HCT116 (cell line): ENCODE measurements at regions not wholly inside any gene's neighbourhood (a gene's known extent, or its start where the extent isn't known, plus 50 kb on each side); places are given as distances from the start of the nearest gene placed in this dataset.

Experiments used
- ATAC-seq: fragments of 200-7000 bp; cut with Tn5 transposase; 2 replicates; pipeline ENCODE4 v1.9.1; 2020; ENCODE audit warnings: mild to moderate bottlenecking, moderate library complexity
- BruUV-seq: library from RNA; stranded (reverse); fragments of 400-500 nt; replicated peaks from 2 replicates; lab custom pipeline; 2021; lab: Mats Ljungman, UMichigan
- CTCF ChIA-PET: fragments of 300-600 bp; sonication (Branson Sonifier 250); formaldehyde crosslinking; loops from one replicate; lab custom pipeline; 2021; ENCODE audit warnings: antibody characterized with exemption; lab: Charles Lee
- POLR2A ChIA-PET: fragments of 300-600, 350-600 bp; sonication (Branson Sonifier 250); formaldehyde crosslinking; loops from one replicate; lab custom pipeline; 2021; ENCODE audit warnings: antibody characterized with exemption; lab: Charles Lee
- RAD21 ChIA-PET, 2 experiments: fragments of 300-600 bp; sonication (Branson Sonifier 250); formaldehyde crosslinking; loops; one replicate each; lab custom pipeline; 2023; ENCODE audit warnings: low total read pairs in 2 of 2; ENCODE audit not compliant: uncharacterized antibody in 2 of 2, unreplicated experiment in 2 of 2, low non-redundant PET in 1 of 2; lab: Charles Lee
- DNase-seq: peaks from one replicate; pipeline ENCODE4 v3.0.0-alpha.2; 2010; ENCODE audit warnings: low read depth, low spot score
- H2AFZ ChIP-seq: fragments of 200-600 bp; shearing (Covaris generic), sonication (generic); 2 replicates; pipeline ENCODE4 v1.6.1; 2017; ENCODE audit warnings: low read depth, mixed run types, mixed read lengths, antibody characterized with exemption, low read length; ENCODE audit not compliant: poor library complexity, severe bottlenecking
- H3K27ac ChIP-seq: 2 replicates; pipeline ENCODE4 v1.5.1; 2012; ENCODE audit warnings: low read depth, low read length
- H3K27me3 ChIP-seq: fragments of 200-600 bp; sonication (generic); 2 replicates; pipeline ENCODE4 v1.6.1; 2016; ENCODE audit warnings: mixed run types, low read length, mixed read lengths; ENCODE audit not compliant: insufficient read depth
- H3K36me3 ChIP-seq, 2 experiments: fragments of 200-500 bp in 1 of 2; fragments of 200-600 bp in 1 of 2; sonication (Bioruptor generic) in 1 of 2; sonication (generic) in 1 of 2; 2 replicates each; pipeline versions ENCODE4 v1.5.1 to v1.6.1; 2014 to 2016; ENCODE audit warnings: low read length in 2 of 2, inconsistent platforms in 1 of 2, mixed read lengths in 1 of 2, mixed run types in 1 of 2; ENCODE audit not compliant: insufficient read depth in 2 of 2, control insufficient read depth in 1 of 2
- H3K4me1 ChIP-seq, 2 experiments: fragments of 200-600 bp in 1 of 2; sonication (generic) in 1 of 2; 2 replicates each; pipeline versions ENCODE4 v1.5.1 to v1.6.1; 2012 to 2017; ENCODE audit warnings: low read length in 2 of 2, inconsistent platforms in 1 of 2, mild to moderate bottlenecking in 1 of 2, mixed read lengths in 1 of 2, mixed run types in 1 of 2, moderate library complexity in 1 of 2; ENCODE audit not compliant: insufficient read depth in 2 of 2, control insufficient read depth in 1 of 2
- H3K4me2 ChIP-seq: fragments of 200-600 bp; sonication (generic); 2 replicates; pipeline ENCODE4 v1.6.1; 2017; ENCODE audit warnings: mixed run types, low read length, mixed read lengths
- H3K4me3 ChIP-seq, 2 experiments: fragments of 200-600 bp in 1 of 2; sonication (generic) in 1 of 2; replicated peaks in 1 of 2; 2 replicates each; pipeline ENCODE4 v1.5.1; 2011 to 2016; ENCODE audit warnings: low read length in 2 of 2, control low read depth in 1 of 2, low read depth in 1 of 2, mild to moderate bottlenecking in 1 of 2, mixed read lengths in 1 of 2, mixed run types in 1 of 2
- H3K79me2 ChIP-seq: fragments of 200-600 bp; sonication (generic); 2 replicates; pipeline ENCODE4 v1.6.1; 2017; ENCODE audit warnings: mild to moderate bottlenecking, mixed run types, low read length, moderate library complexity, mixed read lengths; ENCODE audit not compliant: insufficient read depth
- H3K9ac ChIP-seq: fragments of 200-600 bp; sonication (generic); 2 replicates; pipeline ENCODE4 v1.6.1; 2016; ENCODE audit warnings: low read length, mixed read lengths
- H3K9me2 ChIP-seq: fragments of 200-600 bp; sonication (generic), shearing (Covaris generic); 2 replicates; pipeline ENCODE4 v1.6.1; 2017; ENCODE audit warnings: mixed run types, mild to moderate bottlenecking, moderate library complexity; ENCODE audit not compliant: insufficient read depth
- H3K9me3 ChIP-seq, 2 experiments: fragments of 200-500 bp in 1 of 2; fragments of 200-600 bp in 1 of 2; sonication (Bioruptor generic) in 1 of 2; sonication (generic) in 1 of 2; 2 replicates each; pipeline ENCODE4 v1.6.1; 2014 to 2017; ENCODE audit warnings: low read length in 2 of 2, mixed read lengths in 2 of 2, inconsistent platforms in 1 of 2, low read depth in 1 of 2, mild to moderate bottlenecking in 1 of 2, mixed run types in 1 of 2, moderate library complexity in 1 of 2; ENCODE audit not compliant: control insufficient read depth in 1 of 2, insufficient read depth in 1 of 2
- H4K20me1 ChIP-seq: fragments of 200-600 bp; sonication (generic), shearing (Covaris generic); 2 replicates; pipeline ENCODE4 v1.6.1; 2017; ENCODE audit warnings: mixed run types, mild to moderate bottlenecking, moderate library complexity; ENCODE audit not compliant: insufficient read depth
- EZH2 ChIP-seq: fragments of 200-600 bp; sonication (generic); IDR thresholded peaks from 2 replicates; pipeline ENCODE4 v1.6.1; 2017; ENCODE audit warnings: antibody characterized with exemption, mixed run types
- EZH2phosphoT487 ChIP-seq: fragments of 200-600 bp; IDR thresholded peaks from 2 replicates; pipeline ENCODE4 v1.6.1; 2018; ENCODE audit warnings: antibody characterized with exemption, borderline replicate concordance
- FOSL1 ChIP-seq: IDR thresholded peaks from 2 replicates; pipeline ENCODE4 v1.6.1; 2012; ENCODE audit warnings: low read depth
- JUND ChIP-seq: IDR thresholded peaks from 2 replicates; pipeline ENCODE4 v1.6.1; 2012
- POLR2A ChIP-seq: IDR thresholded peaks from 2 replicates; pipeline ENCODE4 v1.7.0; 2011; ENCODE audit warnings: borderline replicate concordance; ENCODE audit not compliant: insufficient read depth, insufficient read length; ENCODE audit errors: extremely low read depth
- SP1 ChIP-seq: IDR thresholded peaks from 2 replicates; pipeline ENCODE4 v1.6.1; 2012; ENCODE audit warnings: low read depth
- SRF ChIP-seq: IDR thresholded peaks from 2 replicates; pipeline ENCODE4 v1.6.1; 2012; ENCODE audit warnings: low read depth
- TCF7L2 ChIP-seq: IDR thresholded peaks from 2 replicates; pipeline ENCODE4 v1.7.0; 2011; ENCODE audit warnings: borderline replicate concordance, inconsistent platforms; ENCODE audit not compliant: insufficient read depth, insufficient read length; ENCODE audit errors: extremely low read depth
- ZFX ChIP-seq: fragments of 450-650 bp; IDR thresholded peaks from 2 replicates; pipeline ENCODE4 v1.6.1; 2017
- ZNF274 ChIP-seq: fragments of 200-500 bp; sonication (Bioruptor generic); IDR thresholded peaks from 2 replicates; pipeline ENCODE4 v1.6.1; 2014; ENCODE audit warnings: mild to moderate bottlenecking, low read depth, low read length, inconsistent platforms
- intact Hi-C: fragments of 100-400 bp; cut with micrococcal nuclease; formaldehyde crosslinking; loops from 2 replicates; pipeline ENCODE4 v1.10.0; 2022
- TF ChIP-seq, protein P1 (sequence below), 3 experiments: fragments of 200-600 bp in 1 of 3; sonication (generic) in 1 of 3; IDR thresholded peaks in 2 of 3; conservative IDR thresholded peaks in 1 of 3; 2 replicates each; pipeline ENCODE4 v1.5.1; 2012 to 2017; ENCODE audit warnings: low read depth in 2 of 3, low read length in 2 of 3, antibody characterized with exemption in 1 of 3, borderline replicate concordance in 1 of 3, control low read depth in 1 of 3, mild to moderate bottlenecking in 1 of 3, mixed read lengths in 1 of 3, mixed run types in 1 of 3, moderate library complexity in 1 of 3; ENCODE audit not compliant: insufficient read depth in 1 of 3
- TF ChIP-seq, protein P2 (sequence below): IDR thresholded peaks from 2 replicates; pipeline ENCODE4 v1.6.1; 2012
- TF ChIP-seq, protein P3 (sequence below): IDR thresholded peaks from 2 replicates; pipeline ENCODE4 v1.6.1; 2012; ENCODE audit warnings: low read depth

DNA sequence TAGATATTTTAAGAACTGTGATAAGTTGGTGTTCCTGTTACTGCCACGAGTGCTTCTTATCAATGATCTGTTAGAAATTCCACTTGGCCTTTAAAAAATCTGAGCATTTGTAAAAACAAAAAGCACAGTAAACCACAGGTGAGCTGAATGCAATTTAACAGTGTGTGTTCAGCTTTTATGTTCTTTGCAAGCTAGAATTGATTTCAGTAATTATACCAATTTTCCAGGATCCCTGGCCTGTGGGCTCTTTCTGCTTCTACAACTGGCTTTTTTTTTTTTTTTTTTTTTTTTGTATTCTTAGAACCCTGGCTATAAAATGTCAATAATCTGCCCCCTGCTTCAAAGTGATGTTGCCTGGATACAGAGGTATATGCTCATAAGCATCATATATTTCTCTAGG, 548.5 kb upstream of the SLC8A1 start:
- no peak for TF ChIP-seq EZH2
- no peak for TF ChIP-seq SRF
- TF ChIP-seq JUND: no peak
- TF ChIP-seq, protein P1, sequence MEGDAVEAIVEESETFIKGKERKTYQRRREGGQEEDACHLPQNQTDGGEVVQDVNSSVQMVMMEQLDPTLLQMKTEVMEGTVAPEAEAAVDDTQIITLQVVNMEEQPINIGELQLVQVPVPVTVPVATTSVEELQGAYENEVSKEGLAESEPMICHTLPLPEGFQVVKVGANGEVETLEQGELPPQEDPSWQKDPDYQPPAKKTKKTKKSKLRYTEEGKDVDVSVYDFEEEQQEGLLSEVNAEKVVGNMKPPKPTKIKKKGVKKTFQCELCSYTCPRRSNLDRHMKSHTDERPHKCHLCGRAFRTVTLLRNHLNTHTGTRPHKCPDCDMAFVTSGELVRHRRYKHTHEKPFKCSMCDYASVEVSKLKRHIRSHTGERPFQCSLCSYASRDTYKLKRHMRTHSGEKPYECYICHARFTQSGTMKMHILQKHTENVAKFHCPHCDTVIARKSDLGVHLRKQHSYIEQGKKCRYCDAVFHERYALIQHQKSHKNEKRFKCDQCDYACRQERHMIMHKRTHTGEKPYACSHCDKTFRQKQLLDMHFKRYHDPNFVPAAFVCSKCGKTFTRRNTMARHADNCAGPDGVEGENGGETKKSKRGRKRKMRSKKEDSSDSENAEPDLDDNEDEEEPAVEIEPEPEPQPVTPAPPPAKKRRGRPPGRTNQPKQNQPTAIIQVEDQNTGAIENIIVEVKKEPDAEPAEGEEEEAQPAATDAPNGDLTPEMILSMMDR (IDR thresholded peaks at IDR 0.05 in 2 of 3, conservative IDR thresholded peaks at IDR 0.05 in 1 of 3; ENCODE audit: borderline replicate concordance in 1 of 3, insufficient read depth in 1 of 3, low read depth in 2 of 3, low read length in 2 of 3): no peak
- no peak for TF ChIP-seq ZFX
- TF ChIP-seq POLR2A: no peak
- no peak for TF ChIP-seq EZH2phosphoT487
- no peak for TF ChIP-seq SP1
- TF ChIP-seq, protein P2, sequence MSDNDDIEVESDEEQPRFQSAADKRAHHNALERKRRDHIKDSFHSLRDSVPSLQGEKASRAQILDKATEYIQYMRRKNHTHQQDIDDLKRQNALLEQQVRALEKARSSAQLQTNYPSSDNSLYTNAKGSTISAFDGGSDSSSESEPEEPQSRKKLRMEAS: no peak
- no peak overlapping the region for H3K4me3 ChIP-seq
- no peak overlapping the region for H2AFZ ChIP-seq
- H4K20me1 ChIP-seq: no peaks in the 10 kb centered on the region
- H3K9me2 ChIP-seq: no peaks in the 10 kb centered on the region
- H3K9me3 ChIP-seq: peaks cover 0 to 10% of the 10 kb centered on the region in 2 experiments; a peak in 2 of 4 replicates
- no peaks in the 10 kb centered on the region for H3K4me1 ChIP-seq
- no peak for DNase-seq
- no peak overlapping the region for H3K9ac ChIP-seq
- ChIA-PET CTCF (no interaction called here), POLR2A (no interaction called here), RAD21 (no interaction called here)
- H3K4me2 ChIP-seq: no peak overlapping the region
- no peak overlapping the region for H3K27ac ChIP-seq
- ATAC-seq: no peak
- BruUV-seq: no TSS peak
- no peaks in the 10 kb centered on the region for H3K79me2 ChIP-seq
- no peaks in the 10 kb centered on the region for H3K36me3 ChIP-seq
- intact Hi-C loops: no loop called here
- no peaks in the 10 kb centered on the region for H3K27me3 ChIP-seq

DNA sequence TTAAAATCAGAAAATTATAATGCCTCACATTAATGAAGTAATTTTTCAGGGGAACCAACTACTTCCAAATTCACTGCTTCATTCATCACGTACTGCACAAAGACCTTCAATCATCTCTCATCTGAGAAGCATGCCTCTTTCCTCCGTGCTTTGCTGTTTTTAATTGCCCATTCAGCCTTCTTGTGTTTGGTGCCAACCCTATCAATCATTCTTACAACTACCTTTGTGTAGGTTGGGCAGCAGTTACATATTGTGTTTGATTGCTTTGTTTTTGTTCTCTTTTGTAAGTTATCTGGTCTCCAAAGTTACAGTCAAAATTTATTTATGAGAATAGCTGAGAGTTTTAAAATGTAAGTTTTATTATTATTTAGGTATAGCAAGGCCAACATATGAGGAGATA, 549.0 kb upstream of the SLC8A1 start:
- RAD21 ChIA-PET: no interaction called here
- intact Hi-C loops: no loop called here
- H3K4me2 ChIP-seq: no peak overlapping the region
- CTCF ChIA-PET: no interaction called here
- no peak overlapping the region for H3K9ac ChIP-seq
- no TSS peak for BruUV-seq
- DNase-seq (no peak), ATAC-seq (no peak)
- H3K36me3 ChIP-seq: no peaks in the 10 kb centered on the region
- POLR2A ChIA-PET: no interaction called here
- no peak overlapping the region for H3K27ac ChIP-seq
- no peak overlapping the region for H2AFZ ChIP-seq
- no peaks in the 10 kb centered on the region for H3K9me2 ChIP-seq
- H3K4me3 ChIP-seq: no peak overlapping the region
- H3K4me1 ChIP-seq: no peaks in the 10 kb centered on the region
- no peaks in the 10 kb centered on the region for H3K79me2 ChIP-seq
- no peaks in the 10 kb centered on the region for H3K27me3 ChIP-seq
- peaks cover 0 to 10% of the 10 kb centered on the region in 2 experiments; a peak in 2 of 4 replicates for H3K9me3 ChIP-seq
- H4K20me1 ChIP-seq: no peaks in the 10 kb centered on the region
- no peak for TF ChIP-seq TCF7L2
- no peak for TF ChIP-seq EZH2
- no peak for TF ChIP-seq FOSL1
- TF ChIP-seq SP1: no peak
- no peak for TF ChIP-seq ZNF274
- TF ChIP-seq POLR2A: no peak
- TF ChIP-seq, protein P2: no peak
- no peak for TF ChIP-seq SRF
- TF ChIP-seq, protein P3, sequence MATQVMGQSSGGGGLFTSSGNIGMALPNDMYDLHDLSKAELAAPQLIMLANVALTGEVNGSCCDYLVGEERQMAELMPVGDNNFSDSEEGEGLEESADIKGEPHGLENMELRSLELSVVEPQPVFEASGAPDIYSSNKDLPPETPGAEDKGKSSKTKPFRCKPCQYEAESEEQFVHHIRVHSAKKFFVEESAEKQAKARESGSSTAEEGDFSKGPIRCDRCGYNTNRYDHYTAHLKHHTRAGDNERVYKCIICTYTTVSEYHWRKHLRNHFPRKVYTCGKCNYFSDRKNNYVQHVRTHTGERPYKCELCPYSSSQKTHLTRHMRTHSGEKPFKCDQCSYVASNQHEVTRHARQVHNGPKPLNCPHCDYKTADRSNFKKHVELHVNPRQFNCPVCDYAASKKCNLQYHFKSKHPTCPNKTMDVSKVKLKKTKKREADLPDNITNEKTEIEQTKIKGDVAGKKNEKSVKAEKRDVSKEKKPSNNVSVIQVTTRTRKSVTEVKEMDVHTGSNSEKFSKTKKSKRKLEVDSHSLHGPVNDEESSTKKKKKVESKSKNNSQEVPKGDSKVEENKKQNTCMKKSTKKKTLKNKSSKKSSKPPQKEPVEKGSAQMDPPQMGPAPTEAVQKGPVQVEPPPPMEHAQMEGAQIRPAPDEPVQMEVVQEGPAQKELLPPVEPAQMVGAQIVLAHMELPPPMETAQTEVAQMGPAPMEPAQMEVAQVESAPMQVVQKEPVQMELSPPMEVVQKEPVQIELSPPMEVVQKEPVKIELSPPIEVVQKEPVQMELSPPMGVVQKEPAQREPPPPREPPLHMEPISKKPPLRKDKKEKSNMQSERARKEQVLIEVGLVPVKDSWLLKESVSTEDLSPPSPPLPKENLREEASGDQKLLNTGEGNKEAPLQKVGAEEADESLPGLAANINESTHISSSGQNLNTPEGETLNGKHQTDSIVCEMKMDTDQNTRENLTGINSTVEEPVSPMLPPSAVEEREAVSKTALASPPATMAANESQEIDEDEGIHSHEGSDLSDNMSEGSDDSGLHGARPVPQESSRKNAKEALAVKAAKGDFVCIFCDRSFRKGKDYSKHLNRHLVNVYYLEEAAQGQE: no peak
- TF ChIP-seq ZFX: no peak
